Activated T-cell treated with anti-CD3 and anti-CD28 coated beads for 24 hours (primary cell): ENCODE measurements at regions not wholly inside any gene's neighbourhood (a gene's known extent, or its start where the extent isn't known, plus 50 kb on each side); places are given as distances from the start of the nearest gene placed in this dataset.
"Not testable (repeated sequence)": the region's sequence is repeated elsewhere in the genome, so short reads cannot be mapped to it uniquely, and the experiment has no call there.

Experiments
- DNase-seq: peaks from one replicate; pipeline ENCODE4 v3.0.0-alpha.2; 2020; ENCODE audit warnings: low read depth

- no peak for DNase-seq
These were observed 95.6 kb downstream of the DLEU7 start for GRCh38 chr13:50747737-50748350.

- DNase-seq, result not testable (repeated sequence)
These were observed 90.3 kb downstream of the DLEU7 start for GRCh38 chr13:50753221-50753620.

- not testable (repeated sequence) for DNase-seq
These were observed 87.4 kb downstream of the DLEU7 start for GRCh38 chr13:50755862-50756685.

- no peak for DNase-seq
These were observed 86.5 kb downstream of the DLEU7 start for GRCh38 chr13:50757008-50757407.

- DNase-seq, result no peak
These were observed 84.7 kb downstream of the DLEU7 start for GRCh38 chr13:50758796-50759195.

GRCh38 chr13:50760751-50761150, 82.7 kb downstream of the DLEU7 start:
- DNase-seq, result no peak

GRCh38 chr13:50761406-50761805, 82.1 kb downstream of the DLEU7 start:
- DNase-seq, result no peak

GRCh38 chr13:50762969-50763567, 80.4 kb downstream of the DLEU7 start:
- DNase-seq, result no peak

- DNase-seq, result no peak
These were observed 77.5 kb downstream of the DLEU7 start for GRCh38 chr13:50766013-50766412.

GRCh38 chr13:50766695-50767094, 76.8 kb downstream of the DLEU7 start:
- DNase-seq, result no peak

- not testable (repeated sequence) for DNase-seq
These were observed 70.6 kb downstream of the DLEU7 start for GRCh38 chr13:50772881-50773280.
